ENCODE measurements at regions not wholly inside any gene's neighbourhood (a gene's known extent, or its start where the extent isn't known, plus 50 kb on each side); places are given as distances from the start of the nearest gene placed in this dataset.

GRCh38 chr11:80165744-80166143, 724.9 kb upstream of the TENM4 start:
- no peak overlapping the region for H3K9ac ChIP-seq (ENCODE audit: low read length in 3 of 3)
- DNase-seq (no peak), FAIRE-seq (no peak)
- H3K36me3 ChIP-seq (ENCODE audit: control insufficient read depth in 2 of 3, insufficient read depth in 3 of 3, low read length in 3 of 3) = no peaks in the 10 kb centered on the region
- no peak overlapping the region for H3K4me3 ChIP-seq (ENCODE audit: low read length in 3 of 3)
- intact Hi-C loops (cut with DNase I) = no loop called here
- no peaks in the 10 kb centered on the region for H3K27me3 ChIP-seq (ENCODE audit: control insufficient read depth, insufficient read depth, low read length)
- no peak overlapping the region for H3K27ac ChIP-seq (ENCODE audit: low read depth in 2 of 2, low read length in 2 of 2)
- peaks cover 0 to 4% (median 0%) of the 10 kb centered on the region in 3 donors for H3K9me3 ChIP-seq (ENCODE audit: control insufficient read depth in 2 of 3, insufficient read depth in 1 of 3, low read length in 3 of 3)
- TF ChIP-seq CTCF (IDR thresholded peaks at IDR 0.05; ENCODE audit: borderline replicate concordance, extremely low read depth, insufficient read depth) = no peak
- no peaks in the 10 kb centered on the region for H3K4me1 ChIP-seq (ENCODE audit: control insufficient read depth in 2 of 3, insufficient read depth in 2 of 3, low read depth in 1 of 3, low read length in 3 of 3)

- H3K27me3 ChIP-seq (ENCODE audit: control insufficient read depth, insufficient read depth, low read length) = no peaks in the 10 kb centered on the region
- no peaks in the 10 kb centered on the region for H3K9me3 ChIP-seq (ENCODE audit: control insufficient read depth in 2 of 3, insufficient read depth in 1 of 3, low read length in 3 of 3)
- TF ChIP-seq CTCF (IDR thresholded peaks at IDR 0.05; ENCODE audit: borderline replicate concordance, extremely low read depth, insufficient read depth) = no peak
- no peak overlapping the region for H3K9ac ChIP-seq (ENCODE audit: low read length in 3 of 3)
- no peak overlapping the region for H3K4me3 ChIP-seq (ENCODE audit: low read length in 3 of 3)
- intact Hi-C loops (cut with DNase I) = no loop called here
- H3K36me3 ChIP-seq (ENCODE audit: control insufficient read depth in 2 of 3, insufficient read depth in 3 of 3, low read length in 3 of 3) = no peaks in the 10 kb centered on the region
- no peak overlapping the region for H3K27ac ChIP-seq (ENCODE audit: low read depth in 2 of 2, low read length in 2 of 2)
- no peaks in the 10 kb centered on the region for H3K4me1 ChIP-seq (ENCODE audit: control insufficient read depth in 2 of 3, insufficient read depth in 2 of 3, low read depth in 1 of 3, low read length in 3 of 3)
- FAIRE-seq (no peak), DNase-seq (no peak)
Measured at GRCh38 chr11:80163441-80163840, 722.6 kb upstream of the TENM4 start.

GRCh38 chr11:80163011-80163410, 722.2 kb upstream of the TENM4 start:
- H3K27me3 ChIP-seq (ENCODE audit: control insufficient read depth, insufficient read depth, low read length) = no peaks in the 10 kb centered on the region
- intact Hi-C loops (cut with DNase I) = no loop called here
- no peak for TF ChIP-seq CTCF (IDR thresholded peaks at IDR 0.05; ENCODE audit: borderline replicate concordance, extremely low read depth, insufficient read depth)
- FAIRE-seq = no peak
- H3K9ac ChIP-seq (ENCODE audit: low read length in 3 of 3) = no peak overlapping the region
- H3K9me3 ChIP-seq (ENCODE audit: control insufficient read depth in 2 of 3, insufficient read depth in 1 of 3, low read length in 3 of 3) = no peaks in the 10 kb centered on the region
- no peak overlapping the region for H3K27ac ChIP-seq (ENCODE audit: low read depth in 2 of 2, low read length in 2 of 2)
- H3K4me1 ChIP-seq (ENCODE audit: control insufficient read depth in 2 of 3, insufficient read depth in 2 of 3, low read depth in 1 of 3, low read length in 3 of 3) = no peaks in the 10 kb centered on the region
- DNase-seq = no peak
- no peak overlapping the region for H3K4me3 ChIP-seq (ENCODE audit: low read length in 3 of 3)
- H3K36me3 ChIP-seq (ENCODE audit: control insufficient read depth in 2 of 3, insufficient read depth in 3 of 3, low read length in 3 of 3) = no peaks in the 10 kb centered on the region

- H3K9me3 ChIP-seq (ENCODE audit: control insufficient read depth in 2 of 3, insufficient read depth in 1 of 3, low read length in 3 of 3) = no peaks in the 10 kb centered on the region
- no peaks in the 10 kb centered on the region for H3K27me3 ChIP-seq (ENCODE audit: control insufficient read depth, insufficient read depth, low read length)
- FAIRE-seq = no peak
- H3K4me1 ChIP-seq (ENCODE audit: control insufficient read depth in 2 of 3, insufficient read depth in 2 of 3, low read depth in 1 of 3, low read length in 3 of 3) = no peaks in the 10 kb centered on the region
- intact Hi-C loops (cut with DNase I) = no loop called here
- DNase-seq = no peak
- no peak for TF ChIP-seq CTCF (IDR thresholded peaks at IDR 0.05; ENCODE audit: borderline replicate concordance, extremely low read depth, insufficient read depth)
- H3K9ac ChIP-seq (ENCODE audit: low read length in 3 of 3) = no peak overlapping the region
- H3K4me3 ChIP-seq (ENCODE audit: low read length in 3 of 3) = no peak overlapping the region
- no peak overlapping the region for H3K27ac ChIP-seq (ENCODE audit: low read depth in 2 of 2, low read length in 2 of 2)
- H3K36me3 ChIP-seq (ENCODE audit: control insufficient read depth in 2 of 3, insufficient read depth in 3 of 3, low read length in 3 of 3) = no peaks in the 10 kb centered on the region
Measured at GRCh38 chr11:80162387-80162786, 721.6 kb upstream of the TENM4 start.
